EL (cell line): ENCODE measurements at regions not wholly inside any gene's neighbourhood (a gene's known extent, or its start where the extent isn't known, plus 50 kb on each side); places are given as distances from the start of the nearest gene placed in this dataset.

Experiments used
- DNase-seq: peaks from one replicate; pipeline ENCODE4 v3.0.0-alpha.2; 2016

DNA sequence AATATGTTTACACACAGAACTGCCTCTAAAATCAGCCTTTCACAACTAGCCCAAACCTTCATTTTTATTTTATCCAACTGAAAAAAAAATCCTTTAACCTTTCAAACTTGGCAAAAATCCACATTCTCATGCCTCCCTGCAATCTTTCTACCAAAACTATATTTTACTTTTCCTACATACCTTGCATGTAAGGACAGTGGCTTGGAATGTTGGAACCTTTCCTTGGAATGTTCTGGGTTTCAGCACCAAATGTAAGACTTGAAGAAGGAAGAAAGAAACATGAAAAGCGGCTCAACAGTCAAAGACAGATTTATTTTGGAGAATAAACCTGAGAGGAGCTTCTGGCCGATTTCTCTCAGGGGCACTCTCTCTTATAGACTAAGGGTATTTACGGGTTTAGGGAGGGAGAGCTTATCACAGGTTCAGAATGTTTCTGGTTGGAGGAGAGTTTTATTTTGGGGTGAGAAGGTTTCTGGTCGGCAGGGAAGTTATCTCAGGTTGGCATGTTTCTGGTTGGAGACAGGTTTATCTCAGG, 79.7 kb downstream of the RRM2 start:
- DNase-seq = no peak

DNA sequence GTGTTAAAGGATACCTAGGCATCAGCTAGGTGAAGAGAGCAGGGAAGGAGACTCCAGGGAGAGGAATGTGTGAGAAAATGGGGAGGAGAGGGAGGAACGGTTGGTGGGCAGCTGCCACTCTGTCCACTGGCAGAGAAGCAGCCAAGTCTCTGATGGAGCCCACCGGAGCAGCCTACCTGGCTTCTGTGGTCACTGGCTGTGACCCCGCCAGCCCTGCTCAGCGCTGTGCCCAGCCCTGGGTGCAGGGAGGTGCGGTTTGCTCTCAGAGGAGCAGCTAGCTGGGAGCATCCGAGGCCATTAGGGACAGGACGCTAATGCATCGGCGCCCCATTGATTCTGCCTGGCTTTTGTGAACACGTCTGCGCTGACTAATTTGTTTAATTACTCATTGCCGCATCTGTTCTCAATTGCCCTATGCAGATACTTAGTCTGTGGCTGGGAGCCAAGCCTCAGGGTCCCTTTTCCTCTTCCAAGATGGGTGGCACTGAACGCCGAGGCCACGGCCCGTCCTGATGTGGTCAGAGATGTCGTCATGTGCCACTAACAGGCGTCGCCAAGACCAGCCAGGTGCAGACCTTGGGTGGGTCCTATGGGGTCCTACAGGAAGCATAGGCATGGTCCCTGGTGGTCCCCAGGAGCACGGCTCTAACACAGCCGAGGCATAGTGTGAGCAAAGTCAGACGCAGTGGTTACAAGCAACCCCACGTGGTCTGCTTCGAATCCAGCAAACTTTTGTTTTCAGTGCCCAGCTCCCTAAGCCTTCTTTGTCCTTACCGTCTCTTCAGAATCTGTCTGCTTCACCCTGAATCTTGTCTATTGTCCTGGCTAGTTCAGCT, 82.0 kb downstream of the RRM2 start:
- DNase-seq = peak; percentile 57

DNA sequence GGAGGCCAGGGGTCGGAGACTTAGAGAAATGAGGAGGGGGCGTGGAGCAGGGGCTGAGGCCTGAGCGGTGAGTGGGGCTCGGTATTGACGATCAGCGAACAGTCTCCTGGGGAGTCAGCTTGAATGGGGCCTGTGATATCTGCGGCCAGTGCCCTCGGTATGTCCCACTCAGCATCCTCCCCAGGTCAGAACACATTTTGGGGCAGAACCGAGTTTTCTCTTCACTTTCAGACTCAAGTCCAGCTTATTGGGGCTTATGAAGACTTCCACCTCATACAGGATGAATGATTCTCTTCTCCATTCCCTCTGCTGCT, 82.6 kb downstream of the RRM2 start:
- DNase-seq = no peak

DNA sequence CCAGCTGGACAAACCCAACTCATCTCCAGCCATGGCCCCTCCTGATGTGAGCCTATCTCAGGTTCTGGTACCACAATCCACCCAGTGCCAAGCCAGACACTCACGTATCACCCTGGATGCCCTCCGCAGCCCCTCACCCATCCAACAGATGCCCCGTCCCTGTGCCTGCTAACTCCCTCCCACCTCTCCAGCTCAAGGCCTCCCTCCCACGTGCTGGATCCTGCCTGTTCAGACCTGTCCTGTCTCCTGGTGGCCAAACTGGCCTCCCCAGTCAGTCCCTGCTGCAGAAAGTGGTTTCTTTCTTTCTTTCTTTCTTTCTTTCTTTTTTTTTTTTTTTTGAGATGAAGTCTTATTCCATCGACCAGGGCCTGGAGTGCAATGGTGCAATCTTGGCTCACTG, 86.2 kb downstream of the RRM2 start:
- DNase-seq = no peak

DNA sequence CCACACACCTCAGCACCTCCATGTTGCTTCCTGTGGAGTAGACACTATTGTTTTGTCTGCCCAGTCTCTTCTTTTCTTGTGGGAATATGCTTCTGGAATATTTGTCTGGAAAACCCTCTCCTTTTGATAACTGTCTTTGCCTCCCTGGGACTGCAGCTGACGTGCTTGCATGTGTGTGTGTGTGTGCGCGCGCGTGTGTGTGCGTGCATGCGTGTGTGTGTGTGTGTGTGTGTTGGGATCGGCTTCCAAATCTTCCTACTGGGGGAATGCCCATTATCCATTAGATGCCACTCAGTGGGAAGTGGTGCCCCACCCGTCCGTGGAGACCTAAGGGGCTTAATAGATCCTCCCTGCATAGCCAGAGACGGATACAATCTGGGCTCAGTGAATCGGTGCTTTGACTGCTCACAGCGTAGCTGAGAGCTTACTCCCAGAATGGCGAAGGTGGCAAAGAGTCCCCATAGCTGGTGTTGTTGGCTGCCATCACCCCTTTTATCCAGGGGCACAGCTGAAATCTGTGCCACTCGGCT, 86.9 kb downstream of the RRM2 start:
- no peak for DNase-seq

DNA sequence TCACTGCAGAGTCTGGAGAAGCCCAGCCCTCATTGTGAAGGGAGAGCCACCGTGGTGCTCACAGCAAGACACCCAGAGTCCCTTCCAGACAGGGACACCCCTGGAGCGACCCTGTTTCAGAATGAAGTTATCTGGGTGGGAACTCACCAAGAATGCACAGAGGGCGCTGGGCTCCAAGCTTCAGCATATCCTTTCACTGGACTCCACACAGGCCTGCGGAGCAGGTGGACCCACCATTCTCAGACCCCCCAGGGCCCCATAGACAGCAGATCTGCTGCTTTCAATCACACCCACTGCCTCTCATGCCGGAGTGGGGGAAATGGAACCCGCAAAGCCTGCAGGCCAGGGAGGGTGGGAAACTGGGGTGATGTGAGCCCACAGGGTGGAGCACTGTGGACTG, 87.8 kb downstream of the RRM2 start:
- DNase-seq = no peak

DNA sequence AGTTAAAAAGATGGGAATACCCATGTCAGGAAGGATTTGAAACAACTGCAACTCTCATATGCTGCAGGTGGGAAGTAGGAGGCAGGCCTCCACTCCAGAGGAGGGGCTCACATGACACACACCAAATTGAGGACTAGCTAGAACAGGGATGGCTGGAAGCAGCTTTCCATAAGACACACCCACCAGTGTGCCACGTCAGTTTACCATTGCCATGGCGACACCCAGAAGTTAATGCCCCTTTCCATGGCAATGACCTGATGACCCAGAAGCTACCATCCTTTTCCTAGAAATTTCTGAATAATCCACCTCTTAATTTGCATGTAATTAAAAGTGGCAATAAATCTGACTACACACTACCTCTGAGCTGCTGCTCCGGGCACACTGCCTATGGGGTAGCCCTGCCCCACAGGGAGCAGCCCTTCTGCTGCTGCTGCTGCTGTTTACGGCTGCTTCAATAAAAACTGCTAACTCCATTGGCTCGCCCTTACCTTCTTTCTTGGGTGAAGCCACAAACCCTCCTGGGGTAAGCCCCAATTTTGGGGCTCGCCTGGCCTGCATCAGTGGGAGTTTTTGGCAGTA, 89.4 kb downstream of the RRM2 start:
- DNase-seq = no peak

DNA sequence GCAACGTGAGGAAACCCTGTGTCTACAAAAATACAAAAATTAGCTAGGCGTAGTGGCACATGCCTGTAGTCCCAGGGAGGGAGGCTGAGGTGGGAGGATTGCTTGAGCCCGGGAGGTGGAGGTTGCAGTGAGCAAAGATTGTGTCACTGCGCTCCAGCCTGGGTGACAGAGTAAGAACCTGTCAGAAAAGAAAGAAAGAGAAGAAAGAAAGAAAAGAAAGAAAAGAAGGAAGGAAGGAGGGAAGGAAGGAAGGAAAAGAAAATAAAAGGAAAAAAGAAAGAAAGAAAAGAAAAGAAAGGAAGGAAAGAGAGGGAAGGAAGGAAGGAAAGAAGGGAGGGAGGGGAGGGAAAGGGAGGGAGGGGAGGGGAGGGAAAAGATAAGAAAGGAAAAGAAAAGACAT, 89.9 kb upstream of the HPCAL1 start:
- DNase-seq = no peak

DNA sequence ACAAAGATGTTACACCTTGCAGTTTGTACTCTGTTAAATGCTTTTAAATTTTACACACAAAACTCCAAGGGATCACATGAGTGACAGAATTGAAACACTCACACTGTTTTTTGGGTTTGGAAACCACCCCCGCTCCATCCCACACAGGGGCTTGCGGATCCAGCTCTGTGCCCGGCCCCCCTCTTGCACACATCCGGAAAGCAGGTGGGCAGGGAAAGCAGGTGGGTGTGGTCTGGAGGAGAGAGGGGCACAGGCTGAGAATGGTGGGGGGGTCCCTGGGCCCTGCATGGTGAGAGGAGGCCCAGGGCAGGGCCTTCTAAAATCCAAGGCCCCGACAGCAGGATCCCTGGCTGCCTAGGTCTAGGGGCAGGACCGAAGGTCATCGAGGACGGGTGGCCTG, 88.5 kb upstream of the HPCAL1 start:
- no peak for DNase-seq

DNA sequence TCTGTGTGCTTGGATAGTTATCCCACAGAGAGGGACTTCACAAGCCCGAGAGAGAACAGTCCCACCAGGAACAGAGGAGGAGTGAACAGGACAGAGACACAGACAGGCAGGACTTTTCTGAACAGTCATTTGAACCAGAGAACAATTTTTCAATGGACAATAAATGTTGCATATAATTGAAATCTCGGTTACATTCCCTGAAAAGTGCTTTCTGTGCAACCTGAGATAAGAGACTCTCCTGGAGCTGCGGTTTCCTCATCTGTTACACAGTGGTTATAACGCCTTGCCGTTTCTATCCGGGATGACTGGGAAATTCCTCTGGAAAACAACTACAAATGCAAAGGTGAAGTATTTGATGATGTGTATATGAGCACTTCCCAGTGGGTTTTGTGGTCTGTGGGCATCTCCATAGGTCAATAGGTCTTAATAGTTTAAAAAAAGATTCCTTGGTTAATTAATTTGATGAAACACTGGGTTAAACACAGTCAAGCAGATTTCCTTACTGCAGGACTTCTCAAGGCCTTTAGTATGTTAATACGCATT, 87.2 kb upstream of the HPCAL1 start:
- no peak for DNase-seq

DNA sequence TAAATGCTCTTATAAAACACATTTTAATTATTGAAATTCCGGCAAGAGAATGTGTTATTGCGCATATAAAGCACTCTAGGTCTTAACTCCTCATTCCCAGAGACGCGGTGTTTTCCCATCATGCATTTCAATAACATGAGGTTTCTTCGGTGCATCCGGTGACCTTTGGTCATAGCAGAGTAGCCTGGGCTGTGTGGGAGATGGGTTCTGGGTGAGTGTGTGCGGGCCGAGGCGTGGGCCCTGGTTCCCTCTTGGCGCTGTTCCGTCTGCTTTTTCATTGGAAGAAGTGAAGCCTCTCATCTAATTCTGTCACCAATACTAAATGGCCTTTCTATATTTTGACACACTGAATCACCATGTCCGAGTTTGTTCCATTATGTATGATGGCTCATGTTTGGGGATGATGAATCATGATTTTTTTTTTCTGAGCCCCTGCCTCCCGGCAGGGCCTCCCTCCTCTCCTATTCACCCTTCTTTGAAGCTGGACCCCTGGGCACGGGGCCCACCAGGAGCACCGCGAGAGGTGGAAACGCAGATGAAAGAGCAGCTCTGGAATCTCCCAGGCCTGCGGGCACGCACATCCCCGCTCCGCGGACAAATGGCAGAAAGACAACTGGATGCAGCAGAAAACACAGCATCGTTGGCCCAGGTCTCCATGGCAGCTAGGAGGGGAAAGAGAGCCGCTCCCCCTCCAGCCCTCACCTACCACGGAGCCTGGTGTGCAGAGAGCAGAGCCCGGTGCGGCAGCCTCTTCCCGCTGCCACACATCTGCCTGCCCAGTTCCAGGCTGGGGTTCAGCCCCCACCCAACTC, 85.8 kb upstream of the HPCAL1 start:
- no peak for DNase-seq

DNA sequence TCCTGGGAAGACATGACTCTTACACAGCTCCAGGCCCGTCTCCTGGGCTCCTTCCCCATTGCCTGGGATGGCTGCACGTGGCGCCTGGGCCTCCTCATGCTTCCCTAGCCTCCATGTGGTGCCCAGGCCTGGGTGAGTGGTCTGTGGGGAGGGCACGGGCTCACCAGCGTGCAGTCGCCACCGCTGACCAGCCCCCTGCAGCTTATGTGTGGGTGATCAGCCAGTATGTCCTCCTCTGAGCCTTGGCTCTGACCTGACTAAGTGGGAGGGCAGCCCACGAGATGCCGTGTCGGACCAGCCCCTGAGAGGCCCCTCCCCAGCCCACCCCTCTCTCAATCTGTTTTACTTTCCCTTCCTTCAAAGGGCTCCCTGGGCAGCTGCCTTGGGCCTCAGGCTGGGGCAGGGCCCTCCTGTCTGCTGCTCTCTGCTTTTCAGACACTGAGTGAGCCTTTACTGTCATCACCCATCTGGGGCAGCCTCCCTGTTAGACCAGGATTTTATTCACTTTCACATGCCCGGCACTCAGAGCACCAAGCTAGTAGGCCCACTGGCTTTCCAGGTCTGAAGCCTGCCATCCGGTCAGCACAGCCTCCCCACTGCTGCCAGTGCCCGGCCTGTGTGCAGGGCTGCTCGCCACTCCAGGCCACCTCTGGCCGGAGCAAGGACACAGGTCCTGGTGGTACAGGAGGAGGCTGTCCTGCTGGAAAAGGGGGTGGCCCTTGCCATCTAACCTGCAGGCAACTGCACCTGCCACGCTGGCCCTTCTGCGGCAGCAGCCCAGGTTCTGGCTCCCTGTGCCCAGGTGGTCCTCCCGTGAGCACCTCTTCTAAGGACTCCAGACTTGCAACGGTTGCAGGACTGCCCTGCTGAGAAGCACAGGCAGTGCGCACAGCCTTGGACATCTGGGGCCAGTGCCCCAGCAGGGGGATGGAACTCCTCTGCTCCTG, 84.9 kb upstream of the HPCAL1 start:
- DNase-seq = no peak

DNA sequence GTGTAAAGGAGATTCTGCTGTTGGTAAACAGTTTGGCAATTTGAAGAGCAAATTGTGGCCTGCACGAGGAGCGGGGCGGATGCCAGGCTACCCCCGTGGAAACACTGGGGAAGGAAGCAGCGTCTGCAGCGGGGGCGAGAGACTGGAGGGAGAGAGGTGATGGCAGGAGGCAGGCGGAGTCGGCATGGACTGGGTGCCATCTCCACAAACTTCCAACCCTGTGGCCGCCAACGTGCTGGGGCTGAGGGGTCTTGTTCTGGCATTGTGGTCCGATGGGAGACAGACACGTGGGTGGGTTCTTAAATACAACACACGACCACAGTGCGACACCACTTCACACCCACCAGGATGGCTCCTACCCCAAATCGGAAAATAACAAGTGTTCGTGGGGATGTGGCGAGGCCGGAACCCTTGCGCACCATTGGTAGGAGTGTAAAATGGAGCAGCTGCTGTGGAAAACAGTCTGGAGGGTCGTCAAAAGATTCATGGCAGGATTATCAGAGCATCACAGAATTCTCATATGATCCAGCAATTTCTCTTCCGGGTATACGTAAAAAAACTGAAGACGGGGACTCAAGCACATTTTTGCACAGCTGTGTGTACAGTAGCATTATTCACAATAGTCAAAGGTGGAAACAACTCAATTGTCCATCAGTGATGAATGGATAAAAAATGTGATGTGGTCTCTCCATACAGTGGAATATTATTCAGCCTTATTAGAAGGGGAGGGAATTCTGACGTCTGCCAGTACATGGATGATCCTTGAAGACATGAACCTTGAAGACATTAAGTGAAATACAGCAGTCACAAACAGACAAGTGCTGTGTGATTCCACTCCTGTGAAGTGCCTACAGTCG, 82.4 kb upstream of the HPCAL1 start:
- no peak for DNase-seq

DNA sequence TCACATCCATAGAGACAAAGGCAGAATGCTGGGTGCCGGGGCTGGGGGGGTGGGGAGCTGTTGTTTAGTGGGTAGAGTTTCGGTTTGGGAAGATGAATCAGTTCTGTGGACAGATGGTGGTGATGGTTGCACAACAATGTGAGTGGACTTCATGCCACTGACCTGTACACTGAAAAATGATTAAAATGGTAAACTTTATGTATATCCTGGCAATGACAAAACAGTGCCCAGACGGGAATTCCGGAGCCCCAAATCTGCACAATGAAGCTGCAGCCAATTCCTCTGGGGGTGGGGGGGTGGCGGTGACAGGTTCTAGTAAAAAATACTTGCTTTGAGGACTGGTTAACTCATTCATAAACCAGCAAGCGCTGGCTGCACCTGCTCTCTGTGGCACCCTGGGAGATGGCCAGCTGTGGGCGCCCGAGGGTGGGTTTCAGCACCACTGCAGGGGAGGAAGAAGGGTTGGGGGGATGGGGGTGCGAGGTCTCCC, 81.8 kb upstream of the HPCAL1 start:
- peak; percentile 84 for DNase-seq

DNA sequence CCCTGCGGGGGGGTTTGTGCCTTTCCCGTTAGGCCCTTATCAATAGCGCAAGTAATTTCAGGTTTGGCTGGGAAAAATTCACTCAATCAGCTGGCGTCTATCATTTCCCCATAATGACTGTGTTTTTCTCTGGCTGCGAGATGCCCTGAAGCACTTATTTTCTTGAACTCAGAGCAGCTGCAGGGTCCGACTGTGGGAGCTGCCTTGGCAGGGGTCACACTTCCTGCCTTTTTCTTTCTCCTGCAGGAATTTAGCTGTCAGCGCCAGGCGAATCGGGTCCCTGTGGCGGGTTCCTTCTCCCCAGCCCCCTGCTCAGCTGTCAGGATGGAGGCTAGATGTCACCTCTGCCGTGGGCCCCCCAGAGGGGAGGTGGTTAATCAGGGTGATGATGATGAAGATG, 81.3 kb upstream of the HPCAL1 start:
- DNase-seq = no peak

DNA sequence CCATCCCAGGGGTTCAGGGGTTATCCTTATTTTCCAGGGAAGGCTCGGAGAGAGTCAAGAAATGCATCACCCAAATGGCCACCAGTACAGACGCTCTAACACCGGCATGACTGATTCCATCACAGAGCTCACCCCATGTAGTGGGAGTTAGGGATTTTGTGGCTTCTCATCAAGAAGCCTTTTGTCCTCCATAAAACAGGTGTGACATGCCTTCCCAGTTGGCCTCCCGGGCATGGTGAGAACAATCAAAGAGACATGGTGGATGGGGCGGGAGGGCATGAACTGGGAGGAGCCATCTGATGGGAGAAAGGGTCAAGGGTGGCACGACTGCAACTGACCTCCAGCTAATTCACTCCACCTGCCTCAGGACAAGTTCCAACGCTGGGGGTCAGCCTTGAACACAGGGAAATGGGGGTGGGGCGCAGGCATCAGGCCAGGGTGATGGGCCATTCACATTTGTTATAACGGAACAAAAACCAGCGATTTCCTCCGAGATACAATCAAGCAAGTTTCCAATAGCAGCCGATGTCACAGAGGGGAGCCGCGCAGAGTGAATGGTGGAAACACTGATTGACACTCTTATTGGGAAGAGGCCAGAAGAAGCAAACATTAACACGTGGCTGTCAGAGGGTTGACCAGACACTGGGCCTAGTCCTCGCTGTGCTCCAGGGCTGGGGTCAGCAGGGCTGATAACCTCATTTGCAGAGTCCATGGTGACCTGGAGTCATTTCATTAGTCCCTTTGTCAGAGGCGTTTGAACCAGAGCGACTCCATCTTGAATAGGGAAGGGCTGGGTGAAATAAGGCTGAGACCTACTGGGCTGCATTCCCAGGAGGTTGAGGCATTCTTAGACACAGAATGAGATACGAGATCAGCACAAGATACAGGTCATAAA, 80.5 kb upstream of the HPCAL1 start:
- no peak for DNase-seq

DNA sequence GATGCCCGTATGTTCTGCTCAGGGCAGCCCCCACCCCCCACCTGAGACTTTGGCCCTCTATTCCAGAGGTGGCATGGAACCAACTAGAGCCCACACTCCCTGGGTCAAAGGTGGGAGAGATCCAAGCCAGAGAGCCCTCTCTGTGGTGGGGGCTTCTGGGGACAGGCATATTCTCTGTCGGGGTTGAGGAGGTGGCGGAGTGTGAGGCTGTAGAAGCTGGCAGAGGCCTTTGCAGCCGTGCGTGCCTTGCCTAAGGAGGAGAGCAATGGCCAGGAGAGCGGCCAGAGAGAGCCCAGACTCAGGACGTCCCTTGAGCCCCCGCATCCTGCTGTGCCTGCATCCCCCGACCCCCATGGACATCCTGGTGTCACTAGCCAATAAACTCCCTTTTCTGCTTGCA, 79.2 kb upstream of the HPCAL1 start:
- no peak for DNase-seq

DNA sequence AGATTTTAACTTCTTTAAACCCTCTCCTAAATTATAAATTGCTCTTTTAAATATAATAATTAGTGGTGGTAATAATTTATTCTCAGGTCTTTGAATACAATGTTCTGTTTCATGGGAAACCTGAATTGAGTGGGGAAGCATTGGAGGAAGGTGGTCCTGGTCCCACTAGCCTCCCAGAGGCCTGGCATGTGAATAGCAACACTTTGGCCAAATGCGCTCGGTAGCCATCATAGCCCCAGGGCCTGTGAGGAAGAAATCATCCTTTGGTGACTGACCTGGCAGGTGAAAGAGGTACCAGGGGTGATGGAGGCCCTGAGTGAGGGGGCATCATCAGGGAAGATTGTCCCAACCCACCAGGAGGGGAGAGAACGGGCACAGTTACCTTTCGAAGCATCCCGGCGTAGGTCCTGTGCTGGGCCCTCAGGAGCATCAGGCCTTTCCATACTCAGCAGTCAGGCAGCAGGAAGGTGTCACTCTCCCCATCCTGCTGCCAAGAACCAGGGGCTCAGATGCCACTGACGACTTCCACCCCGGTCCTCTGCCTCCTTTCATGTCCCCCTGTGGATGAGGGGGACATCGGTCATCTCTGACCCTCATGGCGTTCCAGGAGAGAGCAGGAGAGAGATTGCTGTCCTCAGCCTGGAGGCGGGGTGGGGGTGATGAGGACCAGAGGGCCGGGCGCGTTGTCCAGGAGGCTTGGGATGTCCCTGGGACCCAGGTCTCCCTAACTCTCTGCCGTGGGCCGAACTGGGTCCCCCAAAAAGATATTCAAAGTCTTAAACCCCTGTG, 78.6 kb upstream of the HPCAL1 start:
- DNase-seq = no peak

DNA sequence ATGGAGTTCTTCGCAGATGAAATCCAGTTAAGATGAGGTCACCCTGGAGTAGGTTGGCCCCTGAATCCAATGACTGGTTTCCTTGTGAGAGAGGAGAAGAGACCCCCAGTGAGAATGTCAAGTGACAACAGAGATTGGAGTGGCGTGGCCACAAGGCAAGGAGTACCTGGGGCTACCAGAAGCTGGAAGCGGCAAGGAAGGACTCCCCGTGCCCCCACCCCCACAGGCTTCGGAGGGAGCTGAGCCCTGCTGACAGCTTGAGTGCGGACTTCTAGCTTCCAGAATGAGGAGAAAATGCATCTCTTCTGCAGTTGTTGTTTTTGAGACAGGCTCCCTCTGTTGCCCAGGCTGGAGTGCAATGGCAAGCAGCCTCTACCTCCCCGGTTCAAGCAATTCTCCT, 78.0 kb upstream of the HPCAL1 start:
- no peak for DNase-seq
